GM12872 (cell line): ENCODE measurements at regions not wholly inside any gene's neighbourhood (a gene's known extent, or its start where the extent isn't known, plus 50 kb on each side); places are given as distances from the start of the nearest gene placed in this dataset.

ENCODE experiments used
- TF ChIP-seq, protein P1 (sequence below): IDR thresholded peaks from 3 replicates; pipeline ENCODE4 v1.5.1; 2011; ENCODE audit warnings: low read depth, mild to moderate bottlenecking, low read length, moderate library complexity; ENCODE audit not compliant: insufficient read depth

DNA sequence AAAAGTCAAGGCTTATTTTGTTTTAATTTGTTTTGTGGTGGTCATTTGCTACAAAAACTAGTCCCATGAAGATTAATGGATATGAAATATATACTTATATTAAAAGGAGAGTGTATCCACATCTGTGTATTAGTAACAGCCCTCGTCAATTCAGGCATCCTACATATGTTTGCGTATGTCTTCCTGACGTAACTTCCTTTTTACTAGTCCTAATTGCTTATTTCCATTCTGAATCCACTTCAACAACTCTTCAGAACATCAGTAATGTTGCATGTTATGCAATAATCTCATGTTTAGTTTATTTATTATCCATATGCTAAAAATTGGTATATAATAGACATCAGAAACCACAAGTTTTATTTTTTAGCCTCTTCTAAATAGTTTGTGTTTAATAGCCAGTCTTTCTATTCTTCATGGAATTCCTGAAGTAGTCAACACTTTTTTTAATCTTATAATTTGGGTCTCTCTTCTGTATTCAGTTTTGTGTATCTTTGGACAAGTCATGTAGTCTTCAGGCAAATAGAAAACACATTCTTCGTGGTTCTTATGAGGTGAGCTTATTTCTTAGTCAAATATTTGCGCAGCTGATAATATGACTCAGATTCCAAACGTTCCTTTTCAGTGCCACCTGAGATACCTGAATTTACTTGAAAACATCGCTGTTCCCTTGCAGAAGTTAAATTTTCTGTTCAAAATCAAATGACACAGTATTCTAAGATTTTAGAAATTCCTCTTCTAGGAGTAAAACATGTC, 268.6 kb downstream of the CCDC59 start:
- TF ChIP-seq, protein P1, sequence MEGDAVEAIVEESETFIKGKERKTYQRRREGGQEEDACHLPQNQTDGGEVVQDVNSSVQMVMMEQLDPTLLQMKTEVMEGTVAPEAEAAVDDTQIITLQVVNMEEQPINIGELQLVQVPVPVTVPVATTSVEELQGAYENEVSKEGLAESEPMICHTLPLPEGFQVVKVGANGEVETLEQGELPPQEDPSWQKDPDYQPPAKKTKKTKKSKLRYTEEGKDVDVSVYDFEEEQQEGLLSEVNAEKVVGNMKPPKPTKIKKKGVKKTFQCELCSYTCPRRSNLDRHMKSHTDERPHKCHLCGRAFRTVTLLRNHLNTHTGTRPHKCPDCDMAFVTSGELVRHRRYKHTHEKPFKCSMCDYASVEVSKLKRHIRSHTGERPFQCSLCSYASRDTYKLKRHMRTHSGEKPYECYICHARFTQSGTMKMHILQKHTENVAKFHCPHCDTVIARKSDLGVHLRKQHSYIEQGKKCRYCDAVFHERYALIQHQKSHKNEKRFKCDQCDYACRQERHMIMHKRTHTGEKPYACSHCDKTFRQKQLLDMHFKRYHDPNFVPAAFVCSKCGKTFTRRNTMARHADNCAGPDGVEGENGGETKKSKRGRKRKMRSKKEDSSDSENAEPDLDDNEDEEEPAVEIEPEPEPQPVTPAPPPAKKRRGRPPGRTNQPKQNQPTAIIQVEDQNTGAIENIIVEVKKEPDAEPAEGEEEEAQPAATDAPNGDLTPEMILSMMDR, result no peak

DNA sequence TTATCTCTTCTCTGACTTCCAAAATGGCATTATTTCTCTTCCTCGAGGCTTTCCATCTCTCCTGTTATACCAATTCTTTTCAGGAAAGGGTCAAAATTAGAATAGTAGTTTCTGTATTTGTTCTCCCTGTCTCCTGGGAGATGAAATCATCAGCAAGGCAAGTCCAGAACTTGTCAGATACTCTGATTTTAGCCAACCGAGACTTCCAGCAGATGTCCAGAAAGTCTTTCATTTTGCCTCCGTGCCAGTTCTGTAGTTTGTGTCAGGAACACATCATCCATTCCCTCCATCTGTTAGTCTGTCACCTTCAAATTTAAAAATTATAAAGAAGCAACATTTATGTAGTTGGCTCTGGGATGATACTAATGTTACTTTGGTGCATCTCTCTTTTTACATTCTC, 275.7 kb downstream of the CCDC59 start:
- TF ChIP-seq, protein P1, result no peak

DNA sequence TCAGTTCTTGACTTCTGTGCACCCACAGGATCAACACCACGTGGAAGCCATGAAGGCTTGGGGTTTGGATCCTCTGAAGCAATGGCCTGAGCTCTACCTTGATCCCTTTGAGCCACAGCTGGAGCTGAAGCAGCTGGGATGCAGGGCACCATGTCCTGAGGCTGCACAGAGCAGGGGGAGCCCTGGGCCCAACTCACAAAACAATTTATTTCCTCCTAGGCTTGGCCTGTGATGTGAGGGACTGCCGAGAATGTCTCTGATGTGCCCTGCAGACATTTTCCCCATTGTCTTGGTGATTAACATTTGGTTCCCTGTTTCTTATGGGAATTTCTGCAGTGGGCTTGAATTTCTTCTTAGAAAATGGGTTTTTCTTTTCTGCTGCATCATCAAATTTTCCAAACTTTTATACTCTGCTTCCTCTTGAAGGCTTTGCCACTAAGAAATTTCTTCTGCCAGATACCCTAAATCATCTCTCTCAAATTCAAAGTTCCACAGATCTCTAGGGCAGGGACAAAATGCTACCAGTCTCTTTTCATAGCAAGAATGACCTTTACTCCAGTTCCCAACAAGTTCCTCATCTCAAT, 288.2 kb downstream of the CCDC59 start:
- TF ChIP-seq, protein P1, result no peak

DNA sequence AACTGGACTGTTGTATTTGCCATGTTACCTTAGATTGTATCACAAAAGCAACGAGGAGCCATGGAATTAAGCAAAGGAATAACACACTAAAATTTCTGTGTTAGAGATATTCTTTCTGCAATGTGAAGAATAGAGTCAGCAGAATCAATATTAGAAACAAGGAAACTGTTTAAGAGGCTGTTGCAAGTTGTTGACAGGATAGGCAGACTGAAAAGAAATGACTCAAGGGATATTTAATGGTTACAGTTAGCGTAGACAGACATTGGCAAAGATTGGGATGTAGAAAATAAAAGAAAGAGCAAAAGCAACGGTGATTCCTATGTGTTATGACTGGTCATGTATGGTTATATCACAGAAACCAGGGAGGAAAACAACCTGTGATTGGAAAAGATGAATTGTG, 299.0 kb upstream of the PPFIA2 start:
- TF ChIP-seq, protein P1, result no peak

DNA sequence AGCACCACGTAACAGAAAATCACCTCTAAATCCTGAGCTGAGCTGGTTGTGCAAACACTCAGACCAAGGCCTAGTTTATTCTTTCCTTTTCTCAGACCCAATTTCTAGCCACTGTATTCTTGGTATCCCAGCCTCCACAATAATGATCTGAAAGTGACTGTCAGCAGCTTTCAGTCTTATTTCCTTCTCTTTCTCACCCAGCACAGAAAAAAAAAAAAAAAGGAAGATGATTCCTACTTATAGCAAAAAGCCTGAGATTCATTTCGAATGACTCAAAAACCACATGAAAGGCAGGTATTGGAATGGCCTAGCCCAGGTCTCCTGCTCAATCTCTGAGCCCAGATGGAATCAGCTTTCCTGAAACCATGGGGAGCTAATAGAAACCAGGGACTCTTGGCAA, 298.6 kb upstream of the PPFIA2 start:
- TF ChIP-seq, protein P1, result no peak

DNA sequence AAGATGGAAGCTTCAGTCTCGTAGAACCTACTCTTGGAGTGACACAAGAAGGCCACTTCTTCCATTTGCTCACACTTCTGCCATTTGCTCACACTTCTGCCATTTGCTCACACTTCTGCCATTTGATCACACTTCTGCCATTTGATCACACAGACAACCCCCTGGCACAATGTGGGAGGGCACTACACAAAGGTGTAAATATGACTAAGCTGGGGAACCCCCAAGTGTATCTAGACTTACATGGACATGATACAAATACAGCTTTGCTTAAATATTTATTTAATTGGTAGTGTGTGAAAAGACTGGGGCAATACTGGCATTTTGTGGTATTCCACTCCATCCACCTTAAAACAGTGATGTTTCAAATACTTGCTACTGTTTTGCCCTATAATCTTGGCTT, 296.2 kb upstream of the PPFIA2 start:
- TF ChIP-seq, protein P1, result no peak

DNA sequence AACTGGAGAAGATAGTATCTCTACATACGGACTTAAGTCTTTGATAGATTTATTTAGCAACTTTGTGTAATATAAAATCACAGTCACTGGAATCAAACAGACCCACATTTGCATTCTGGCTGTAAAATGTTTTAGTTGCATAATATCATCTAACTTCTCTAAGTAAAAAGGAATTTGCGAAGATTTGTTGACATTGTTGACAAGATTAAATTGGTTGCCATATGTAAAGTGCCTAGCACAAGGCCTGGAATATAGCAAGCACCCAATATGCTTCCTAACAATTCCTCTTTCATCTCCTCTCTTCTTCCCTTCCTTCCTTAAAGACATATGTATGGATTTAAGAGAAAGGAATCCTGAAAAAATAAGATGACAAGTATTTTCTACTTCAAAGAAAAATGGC, 295.4 kb upstream of the PPFIA2 start:
- TF ChIP-seq, protein P1, result no peak
